Mucosa of descending colon (tissue), 3 donors: ENCODE measurements at regions not wholly inside any gene's neighbourhood (a gene's known extent, or its start where the extent isn't known, plus 50 kb on each side); places are given as distances from the start of the nearest gene placed in this dataset.

Source experiments
- ATAC-seq: fragments of 200-7000 bp; cut with Tn5 transposase; one replicate; pipeline ENCODE4 v1.9.1; 2020; ENCODE audit warnings: mild to moderate bottlenecking, moderate library complexity
- DNase-seq, 3 donors: peaks; one replicate each; pipeline ENCODE4 v3.0.0-alpha.2; 2020
- H3K36me3 ChIP-seq: fragments of 200-600 bp; one replicate; pipeline ENCODE4 v1.8.0; 2021; ENCODE audit warnings: low read depth, mild to moderate bottlenecking
- H3K4me1 ChIP-seq: fragments of 200-600 bp; one replicate; pipeline ENCODE4 v1.8.0; 2021; ENCODE audit warnings: low read depth, mild to moderate bottlenecking
- H3K4me3 ChIP-seq: fragments of 200-600 bp; one replicate; pipeline ENCODE4 v1.8.0; 2021; ENCODE audit warnings: mild to moderate bottlenecking
- H3K9me3 ChIP-seq: fragments of 200-600 bp; one replicate; pipeline ENCODE4 v1.8.0; 2021; ENCODE audit warnings: mild to moderate bottlenecking
- CTCF ChIP-seq: fragments of 200-600 bp; IDR thresholded peaks from one replicate; pipeline ENCODE4 v1.8.0; 2022; ENCODE audit warnings: antibody characterized with exemption, mild to moderate bottlenecking
- intact Hi-C, 2 donors: fragments of 100-400 bp; cut with DNase I in 1 of 2; cut with micrococcal nuclease in 1 of 2; formaldehyde crosslinking; loops; one replicate each; pipeline versions ENCODE4 v1.11.0 to v1.11.1; 2022; cut with DNase I, micrococcal nuclease
- donor health status: DM: no; HTN: no; CAD: no; lungs with moderate emphysema.
- donor health status: DM: no; HTN: no; CAD: no.
- donor health status: DM: no; HTN: yes; CAD: no.

- intact Hi-C loops, result no loop called here
- Histone ChIP-seq H3K36me3 (no peaks in the 10 kb centered on the region), H3K9me3 (no peaks in the 10 kb centered on the region), H3K4me3 (no peak overlapping the region), H3K4me1 (no peaks in the 10 kb centered on the region)
- ATAC-seq, result no peak
- TF ChIP-seq CTCF, result no peak
- no peak for DNase-seq
These were observed 127.2 kb upstream of the TMEM132D start for GRCh38 chr12:130031041-130031440.

- H3K36me3 ChIP-seq, result no peaks in the 10 kb centered on the region
- ATAC-seq (peak; percentile 45), DNase-seq (peak in 2 of 3 donors; percentile 68 to 74)
- intact Hi-C loops, result no loop called here
- H3K4me3 ChIP-seq, result no peak overlapping the region
- H3K4me1 ChIP-seq, result no peaks in the 10 kb centered on the region
- TF ChIP-seq CTCF, result peak; percentile 76
- no peaks in the 10 kb centered on the region for H3K9me3 ChIP-seq
These were observed 127.9 kb upstream of the TMEM132D start for GRCh38 chr12:130031571-130032189.

- H3K4me3 ChIP-seq, result no peak overlapping the region
- H3K9me3 ChIP-seq, result no peaks in the 10 kb centered on the region
- H3K36me3 ChIP-seq, result no peaks in the 10 kb centered on the region
- intact Hi-C loops, result loop anchor here (5.0 to 10.0 kb wide), 2 partner anchors 295 to 703 kb away; partner anchors contain the start of gene PIWIL1 (in 1 of the 2)
- peak; percentile 51 for ATAC-seq
- peak in 2 of 3 donors; percentile 47 to 49 for DNase-seq
- no peaks in the 10 kb centered on the region for H3K4me1 ChIP-seq
- peak; percentile 54 for TF ChIP-seq CTCF
These were observed 120.1 kb upstream of the FZD10 start for GRCh38 chr12:130041983-130042812.

GRCh38 chr12:130043685-130044406, 118.4 kb upstream of the FZD10 start:
- ATAC-seq, result no peak
- intact Hi-C loops, result loop anchor here (5.0 to 10.0 kb wide), 2 partner anchors 293 to 701 kb away; partner anchors contain the start of gene PIWIL1 (in 1 of the 2)

More at GRCh38 chr12:130043685-130044406, 118.4 kb upstream of the FZD10 start:
- H3K4me1 ChIP-seq, result no peaks in the 10 kb centered on the region
- H3K9me3 ChIP-seq, result no peaks in the 10 kb centered on the region
- no peak overlapping the region for H3K4me3 ChIP-seq
- H3K36me3 ChIP-seq, result no peaks in the 10 kb centered on the region
- no peak for DNase-seq
- TF ChIP-seq CTCF, result no peak
